ENCODE measurements at regions not wholly inside any gene's neighbourhood (a gene's known extent, or its start where the extent isn't known, plus 50 kb on each side); places are given as distances from the start of the nearest gene placed in this dataset.

DNA sequence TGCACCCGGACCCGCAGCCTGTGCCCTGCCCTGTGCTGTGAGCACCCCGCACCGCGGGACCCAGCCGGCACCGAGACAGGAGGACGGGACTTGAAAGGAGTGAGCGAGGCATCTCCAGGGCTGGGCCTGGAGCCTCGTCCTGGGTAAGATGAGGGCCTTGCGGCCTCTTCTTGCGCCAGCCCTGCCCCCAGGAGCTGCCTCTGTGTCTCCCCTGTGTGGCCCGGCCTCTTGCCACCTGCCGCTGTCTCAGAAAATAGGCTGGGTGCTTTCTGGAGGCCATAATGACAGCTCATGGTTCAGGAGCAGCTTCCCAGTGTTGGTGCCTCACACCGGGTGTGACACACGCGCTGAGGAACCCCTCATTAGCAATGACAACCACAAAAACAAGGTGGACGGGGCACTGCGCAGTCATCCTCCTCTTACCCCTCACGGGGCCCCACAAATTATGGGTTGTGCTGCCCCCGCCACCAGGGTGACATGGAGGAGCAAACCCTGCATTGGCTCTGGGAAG lies 161.5 kb upstream of the C1orf174 start:
- Histone ChIP-seq H2AFZ (ENCODE audit: low read depth) (no peak overlapping the region), H3K27me3 (ENCODE audit: insufficient read depth, low read depth) (peaks cover 3% of the 10 kb centered on the region; the same call in 1 of the 2 replicates), H3K27ac (no peak overlapping the region), H3K4me1 (ENCODE audit: low read depth, poor library complexity, severe bottlenecking) (no peaks in the 10 kb centered on the region), H3K4me2 (no peak overlapping the region), H4K20me1 (ENCODE audit: insufficient read depth) (no peaks in the 10 kb centered on the region), H3K9ac (no peak overlapping the region), H3K79me2 (ENCODE audit: insufficient read depth, low read depth) (no peaks in the 10 kb centered on the region), H3K36me3 (ENCODE audit: insufficient read depth) (no peaks in the 10 kb centered on the region), H3K4me3 (IDR thresholded peaks at IDR 0.05; ENCODE audit: insufficient read depth, low read depth, low read length) (no peak overlapping the region)
- TF ChIP-seq, protein P1, sequence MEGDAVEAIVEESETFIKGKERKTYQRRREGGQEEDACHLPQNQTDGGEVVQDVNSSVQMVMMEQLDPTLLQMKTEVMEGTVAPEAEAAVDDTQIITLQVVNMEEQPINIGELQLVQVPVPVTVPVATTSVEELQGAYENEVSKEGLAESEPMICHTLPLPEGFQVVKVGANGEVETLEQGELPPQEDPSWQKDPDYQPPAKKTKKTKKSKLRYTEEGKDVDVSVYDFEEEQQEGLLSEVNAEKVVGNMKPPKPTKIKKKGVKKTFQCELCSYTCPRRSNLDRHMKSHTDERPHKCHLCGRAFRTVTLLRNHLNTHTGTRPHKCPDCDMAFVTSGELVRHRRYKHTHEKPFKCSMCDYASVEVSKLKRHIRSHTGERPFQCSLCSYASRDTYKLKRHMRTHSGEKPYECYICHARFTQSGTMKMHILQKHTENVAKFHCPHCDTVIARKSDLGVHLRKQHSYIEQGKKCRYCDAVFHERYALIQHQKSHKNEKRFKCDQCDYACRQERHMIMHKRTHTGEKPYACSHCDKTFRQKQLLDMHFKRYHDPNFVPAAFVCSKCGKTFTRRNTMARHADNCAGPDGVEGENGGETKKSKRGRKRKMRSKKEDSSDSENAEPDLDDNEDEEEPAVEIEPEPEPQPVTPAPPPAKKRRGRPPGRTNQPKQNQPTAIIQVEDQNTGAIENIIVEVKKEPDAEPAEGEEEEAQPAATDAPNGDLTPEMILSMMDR (conservative IDR thresholded peaks at IDR 0.05; ENCODE audit: low read depth, low read length): no peak

DNA sequence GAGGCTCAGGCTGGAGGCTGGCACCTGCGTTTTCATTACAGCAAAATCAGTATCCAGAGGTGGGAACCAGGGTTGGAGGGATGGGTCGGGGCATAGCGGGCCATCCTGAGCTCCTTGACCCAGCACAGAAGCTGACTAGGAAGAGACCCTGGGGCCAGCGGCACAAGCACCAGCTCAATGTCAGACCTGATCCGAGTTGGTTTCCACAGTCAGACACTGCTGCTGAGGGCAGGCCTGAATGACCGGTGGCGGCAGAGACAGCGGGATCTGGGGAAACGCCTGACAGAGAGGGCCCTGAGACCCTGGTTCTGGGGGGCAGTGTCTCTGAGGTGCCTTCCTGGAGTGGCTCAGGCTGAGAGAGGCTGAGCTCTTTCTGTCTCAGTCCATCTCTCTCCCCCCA lies 162.0 kb upstream of the C1orf174 start:
- H3K4me3 ChIP-seq (IDR thresholded peaks at IDR 0.05; ENCODE audit: insufficient read depth, low read depth, low read length): no peak overlapping the region
- no peaks in the 10 kb centered on the region for H3K79me2 ChIP-seq (ENCODE audit: insufficient read depth, low read depth)
- H3K27me3 ChIP-seq (ENCODE audit: insufficient read depth, low read depth): peaks cover 3% of the 10 kb centered on the region; the same call in 1 of the 2 replicates
- H3K9ac ChIP-seq: no peak overlapping the region
- no peaks in the 10 kb centered on the region for H4K20me1 ChIP-seq (ENCODE audit: insufficient read depth)
- no peaks in the 10 kb centered on the region for H3K36me3 ChIP-seq (ENCODE audit: insufficient read depth)
- no peaks in the 10 kb centered on the region for H3K4me1 ChIP-seq (ENCODE audit: low read depth, poor library complexity, severe bottlenecking)
- no peak overlapping the region for H2AFZ ChIP-seq (ENCODE audit: low read depth)
- TF ChIP-seq, protein P1 (conservative IDR thresholded peaks at IDR 0.05; ENCODE audit: low read depth, low read length): no peak
- H3K27ac ChIP-seq: no peak overlapping the region
- H3K4me2 ChIP-seq: no peak overlapping the region

DNA sequence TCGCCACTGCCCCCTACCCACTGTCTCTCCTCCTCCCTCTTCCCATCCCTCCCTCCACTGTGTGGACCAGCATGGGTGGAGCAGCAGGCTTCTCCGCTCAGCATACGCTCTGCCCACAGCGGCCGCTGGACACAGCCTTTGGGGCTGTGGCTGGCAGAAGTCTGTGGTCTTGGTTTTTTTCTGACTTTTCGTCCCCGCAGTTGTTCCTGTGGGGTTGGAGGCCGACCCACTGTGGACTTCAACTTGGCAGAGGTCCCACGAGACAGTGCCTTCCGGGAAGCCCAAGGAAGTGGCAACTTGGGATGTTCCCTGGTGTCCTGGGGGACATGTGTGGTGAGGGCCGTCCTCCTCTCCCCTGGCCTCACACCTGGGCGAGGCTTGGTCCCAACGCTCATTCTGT lies 162.5 kb upstream of the C1orf174 start:
- H3K79me2 ChIP-seq (ENCODE audit: insufficient read depth, low read depth): no peaks in the 10 kb centered on the region
- no peak overlapping the region for H3K4me2 ChIP-seq
- H3K36me3 ChIP-seq (ENCODE audit: insufficient read depth): no peaks in the 10 kb centered on the region
- H3K27me3 ChIP-seq (ENCODE audit: insufficient read depth, low read depth): peaks cover 3% of the 10 kb centered on the region; the same call in 1 of the 2 replicates
- H3K27ac ChIP-seq: no peak overlapping the region
- no peak overlapping the region for H3K9ac ChIP-seq
- H3K4me3 ChIP-seq (IDR thresholded peaks at IDR 0.05; ENCODE audit: insufficient read depth, low read depth, low read length): no peak overlapping the region
- TF ChIP-seq, protein P1 (conservative IDR thresholded peaks at IDR 0.05; ENCODE audit: low read depth, low read length): no peak
- H4K20me1 ChIP-seq (ENCODE audit: insufficient read depth): no peaks in the 10 kb centered on the region
- H2AFZ ChIP-seq (ENCODE audit: low read depth): no peak overlapping the region
- no peaks in the 10 kb centered on the region for H3K4me1 ChIP-seq (ENCODE audit: low read depth, poor library complexity, severe bottlenecking)

DNA sequence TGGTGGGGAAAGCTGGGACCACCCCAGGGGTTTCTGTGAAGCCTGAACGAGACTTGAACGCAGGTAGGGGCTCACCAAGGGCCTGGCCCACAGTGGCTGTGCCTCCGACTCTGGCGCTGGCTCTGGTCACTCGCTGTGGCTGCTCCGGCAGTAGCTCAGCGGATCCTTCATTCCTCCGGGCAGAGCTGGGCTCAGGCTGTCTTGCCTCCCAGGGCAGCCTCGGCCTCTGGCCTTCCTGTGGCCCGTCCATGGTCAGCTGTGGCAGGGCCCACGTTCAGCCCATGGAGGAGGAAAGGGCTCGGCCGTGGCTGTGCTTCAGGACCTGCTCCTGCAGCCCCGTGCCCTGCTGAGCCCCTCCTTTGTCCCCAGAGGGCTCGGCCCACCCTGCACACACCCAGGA lies 162.9 kb upstream of the C1orf174 start:
- H3K27me3 ChIP-seq (ENCODE audit: insufficient read depth, low read depth): peaks cover 3% of the 10 kb centered on the region; the same call in 1 of the 2 replicates
- TF ChIP-seq, protein P1 (conservative IDR thresholded peaks at IDR 0.05; ENCODE audit: low read depth, low read length): no peak
- H3K36me3 ChIP-seq (ENCODE audit: insufficient read depth): no peaks in the 10 kb centered on the region
- no peaks in the 10 kb centered on the region for H4K20me1 ChIP-seq (ENCODE audit: insufficient read depth)
- no peak overlapping the region for H3K4me2 ChIP-seq
- no peaks in the 10 kb centered on the region for H3K4me1 ChIP-seq (ENCODE audit: low read depth, poor library complexity, severe bottlenecking)
- no peak overlapping the region for H2AFZ ChIP-seq (ENCODE audit: low read depth)
- no peak overlapping the region for H3K27ac ChIP-seq
- H3K4me3 ChIP-seq (IDR thresholded peaks at IDR 0.05; ENCODE audit: insufficient read depth, low read depth, low read length): no peak overlapping the region
- H3K9ac ChIP-seq: no peak overlapping the region
- no peaks in the 10 kb centered on the region for H3K79me2 ChIP-seq (ENCODE audit: insufficient read depth, low read depth)
